ENCODE measurements at regions not wholly inside any gene's neighbourhood (a gene's known extent, or its start where the extent isn't known, plus 50 kb on each side); places are given as distances from the start of the nearest gene placed in this dataset.

- Mint-ChIP-seq H3K4me3 (no peak overlapping the region), H3K27me3 (no peaks in the 10 kb centered on the region), H3K4me1 (no peaks in the 10 kb centered on the region)
Measured at GRCh38 chr12:127898616-127899015, 368.4 kb upstream of the TMEM132C start.

GRCh38 chr12:127899971-127900370, 367.0 kb upstream of the TMEM132C start:
- Mint-ChIP-seq H3K27ac (no peak overlapping the region), H3K4me1 (no peaks in the 10 kb centered on the region), H3K36me3 (no peaks in the 10 kb centered on the region), H3K4me3 (no peak overlapping the region), H3K27me3 (no peaks in the 10 kb centered on the region), H3K9me3 (peaks cover 14% of the 10 kb centered on the region)

More at GRCh38 chr12:127898616-127899015, 368.4 kb upstream of the TMEM132C start:
- Mint-ChIP-seq H3K9me3 (peaks cover 5% of the 10 kb centered on the region), H3K27ac (no peak overlapping the region), H3K36me3 (no peaks in the 10 kb centered on the region)

- Mint-ChIP-seq H3K27ac (no peak overlapping the region), H3K4me3 (no peak overlapping the region), H3K9me3 (peaks cover 16% of the 10 kb centered on the region), H3K27me3 (no peaks in the 10 kb centered on the region), H3K4me1 (no peaks in the 10 kb centered on the region), H3K36me3 (no peaks in the 10 kb centered on the region)
Measured at GRCh38 chr12:127900386-127900785, 366.6 kb upstream of the TMEM132C start.

- Mint-ChIP-seq H3K4me3 (no peak overlapping the region), H3K4me1 (no peaks in the 10 kb centered on the region), H3K36me3 (no peaks in the 10 kb centered on the region), H3K27me3 (no peaks in the 10 kb centered on the region), H3K9me3 (peaks cover 16% of the 10 kb centered on the region), H3K27ac (no peak overlapping the region)
Measured at GRCh38 chr12:127903146-127903545, 363.8 kb upstream of the TMEM132C start.

GRCh38 chr12:127909041-127909440, 357.9 kb upstream of the TMEM132C start:
- Mint-ChIP-seq H3K36me3 (no peaks in the 10 kb centered on the region), H3K9me3 (peaks cover 22% of the 10 kb centered on the region), H3K27me3 (no peaks in the 10 kb centered on the region), H3K27ac (no peak overlapping the region), H3K4me1 (no peaks in the 10 kb centered on the region), H3K4me3 (no peak overlapping the region)

- H3K27me3 Mint-ChIP-seq, result no peaks in the 10 kb centered on the region
- H3K9me3 Mint-ChIP-seq, result peaks cover 6% of the 10 kb centered on the region
- no peak overlapping the region for H3K27ac Mint-ChIP-seq
- no peaks in the 10 kb centered on the region for H3K36me3 Mint-ChIP-seq
- no peaks in the 10 kb centered on the region for H3K4me1 Mint-ChIP-seq
- no peak overlapping the region for H3K4me3 Mint-ChIP-seq
Measured at GRCh38 chr12:127911291-127911690, 355.7 kb upstream of the TMEM132C start.

GRCh38 chr12:127912035-127912665, 354.8 kb upstream of the TMEM132C start:
- no peak overlapping the region for H3K4me3 Mint-ChIP-seq
- H3K4me1 Mint-ChIP-seq, result no peaks in the 10 kb centered on the region
- no peaks in the 10 kb centered on the region for H3K27me3 Mint-ChIP-seq
- no peaks in the 10 kb centered on the region for H3K36me3 Mint-ChIP-seq
- H3K27ac Mint-ChIP-seq, result no peak overlapping the region
- peaks cover 6% of the 10 kb centered on the region for H3K9me3 Mint-ChIP-seq

- Mint-ChIP-seq H3K36me3 (peaks cover 2% of the 10 kb centered on the region), H3K27ac (no peak overlapping the region), H3K4me1 (no peaks in the 10 kb centered on the region), H3K9me3 (peaks cover 5% of the 10 kb centered on the region), H3K27me3 (no peaks in the 10 kb centered on the region), H3K4me3 (no peak overlapping the region)
Measured at GRCh38 chr12:127923501-127923900, 343.5 kb upstream of the TMEM132C start.

GRCh38 chr12:127925971-127926370, 341.0 kb upstream of the TMEM132C start:
- Mint-ChIP-seq H3K27me3 (no peaks in the 10 kb centered on the region), H3K4me3 (no peak overlapping the region), H3K4me1 (no peaks in the 10 kb centered on the region), H3K27ac (no peak overlapping the region), H3K36me3 (no peaks in the 10 kb centered on the region), H3K9me3 (no peaks in the 10 kb centered on the region)

- H3K4me1 Mint-ChIP-seq, result no peaks in the 10 kb centered on the region
- no peaks in the 10 kb centered on the region for H3K27me3 Mint-ChIP-seq
- H3K27ac Mint-ChIP-seq, result no peak overlapping the region
- no peaks in the 10 kb centered on the region for H3K9me3 Mint-ChIP-seq
- no peak overlapping the region for H3K4me3 Mint-ChIP-seq
- no peaks in the 10 kb centered on the region for H3K36me3 Mint-ChIP-seq
Measured at GRCh38 chr12:127928178-127928577, 338.8 kb upstream of the TMEM132C start.

GRCh38 chr12:127928615-127929571, 338.1 kb upstream of the TMEM132C start:
- H3K36me3 Mint-ChIP-seq, result no peaks in the 10 kb centered on the region
- no peak overlapping the region for H3K27ac Mint-ChIP-seq
- H3K27me3 Mint-ChIP-seq, result no peaks in the 10 kb centered on the region
- H3K9me3 Mint-ChIP-seq, result no peaks in the 10 kb centered on the region
- no peaks in the 10 kb centered on the region for H3K4me1 Mint-ChIP-seq
- no peak overlapping the region for H3K4me3 Mint-ChIP-seq

GRCh38 chr12:127930122-127930521, 336.8 kb upstream of the TMEM132C start:
- Mint-ChIP-seq H3K27ac (no peak overlapping the region), H3K36me3 (no peaks in the 10 kb centered on the region), H3K27me3 (no peaks in the 10 kb centered on the region), H3K9me3 (no peaks in the 10 kb centered on the region), H3K4me1 (no peaks in the 10 kb centered on the region), H3K4me3 (no peak overlapping the region)

GRCh38 chr12:127934409-127934808, 332.6 kb upstream of the TMEM132C start:
- Mint-ChIP-seq H3K27me3 (no peaks in the 10 kb centered on the region), H3K27ac (no peak overlapping the region), H3K4me3 (no peak overlapping the region), H3K36me3 (no peaks in the 10 kb centered on the region), H3K4me1 (no peaks in the 10 kb centered on the region), H3K9me3 (no peaks in the 10 kb centered on the region)

- Mint-ChIP-seq H3K36me3 (no peaks in the 10 kb centered on the region), H3K4me3 (no peak overlapping the region), H3K4me1 (no peaks in the 10 kb centered on the region), H3K27me3 (no peaks in the 10 kb centered on the region), H3K9me3 (no peaks in the 10 kb centered on the region), H3K27ac (no peak overlapping the region)
Measured at GRCh38 chr12:127936463-127936862, 330.5 kb upstream of the TMEM132C start.

GRCh38 chr12:127941332-127941731, 325.6 kb upstream of the TMEM132C start:
- Mint-ChIP-seq H3K27me3 (no peaks in the 10 kb centered on the region), H3K4me1 (no peaks in the 10 kb centered on the region), H3K27ac (no peak overlapping the region), H3K4me3 (no peak overlapping the region), H3K9me3 (peaks cover 3% of the 10 kb centered on the region), H3K36me3 (no peaks in the 10 kb centered on the region)

GRCh38 chr12:127942981-127943380, 324.0 kb upstream of the TMEM132C start:
- H3K9me3 Mint-ChIP-seq, result peaks cover 3% of the 10 kb centered on the region
- H3K36me3 Mint-ChIP-seq, result no peaks in the 10 kb centered on the region
- H3K27me3 Mint-ChIP-seq, result no peaks in the 10 kb centered on the region
- no peaks in the 10 kb centered on the region for H3K4me1 Mint-ChIP-seq
- no peak overlapping the region for H3K27ac Mint-ChIP-seq
- no peak overlapping the region for H3K4me3 Mint-ChIP-seq
